Germinal center (tissue), 1 donor: ENCODE measurements at regions not wholly inside any gene's neighbourhood (a gene's known extent, or its start where the extent isn't known, plus 50 kb on each side); places are given as distances from the start of the nearest gene placed in this dataset.

ENCODE experiments used
- DNase-seq: peaks from one replicate; pipeline ENCODE4 v3.0.0; 2012; ENCODE audit warnings: mixed read lengths, low spot score

DNA sequence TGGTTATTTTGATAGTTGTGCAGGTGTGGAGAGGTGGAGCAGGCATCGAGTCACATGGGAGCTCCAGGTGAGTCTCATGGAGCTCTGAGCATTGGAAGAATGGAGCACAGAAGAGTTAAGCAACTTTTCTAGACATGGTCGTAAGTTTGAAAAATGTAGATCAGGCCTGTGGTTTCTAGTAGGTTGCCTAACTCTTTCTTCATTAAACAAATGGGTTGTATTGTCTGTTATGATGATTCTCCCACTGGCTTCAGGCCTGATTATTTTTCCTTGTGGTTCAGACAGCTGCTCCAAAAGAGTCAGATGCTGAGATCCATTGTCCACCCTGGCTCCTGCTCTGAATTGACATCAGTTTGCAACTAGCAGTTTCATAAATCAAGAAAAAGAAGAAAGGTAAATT lies 80.3 kb upstream of the RPS23 start:
- DNase-seq = no peak

DNA sequence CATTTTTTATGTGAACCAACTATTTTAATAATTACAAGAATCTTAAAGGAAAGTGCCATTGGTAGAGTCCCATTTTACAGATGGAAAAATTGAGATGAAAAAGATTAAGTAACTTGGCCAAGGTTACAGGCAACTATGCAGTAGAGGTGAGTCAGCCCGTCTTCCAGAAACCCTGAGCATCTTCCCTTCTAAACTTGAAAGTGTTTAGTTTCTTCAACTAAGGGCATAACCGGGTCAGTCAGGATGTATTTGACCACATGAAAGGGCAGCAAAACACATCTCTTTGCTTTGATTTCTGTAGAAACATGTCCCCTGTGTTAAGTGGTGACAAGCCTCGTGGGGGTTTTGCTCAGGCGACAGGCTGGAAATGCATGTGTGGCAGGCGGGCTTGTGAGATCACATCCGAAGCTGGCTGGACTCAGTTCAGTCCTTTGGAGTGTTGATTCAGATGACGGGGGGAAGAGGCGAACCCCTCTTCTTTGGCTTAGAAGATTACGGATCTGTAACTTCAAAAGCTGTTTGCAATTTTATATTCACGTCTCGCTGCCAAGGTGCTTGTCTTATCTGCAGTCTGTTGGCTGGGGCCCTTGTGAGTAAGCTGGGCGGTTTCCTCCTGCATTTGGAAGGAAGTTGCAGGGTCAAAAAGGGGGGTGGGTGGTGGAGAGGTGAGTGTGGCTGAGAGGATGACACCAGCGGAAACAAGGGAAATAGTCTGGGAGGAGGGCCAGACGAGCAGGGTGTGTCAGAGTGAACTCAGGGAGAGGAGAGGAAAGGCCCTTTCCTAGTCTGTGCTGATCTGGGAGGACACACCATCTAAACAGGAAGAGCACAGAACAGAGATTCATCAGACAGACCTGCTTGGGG lies 78.9 kb upstream of the RPS23 start:
- DNase-seq = no peak

GRCh38 chr5:82356021-82356420 lies 77.9 kb upstream of the RPS23 start:
- no peak for DNase-seq

DNA sequence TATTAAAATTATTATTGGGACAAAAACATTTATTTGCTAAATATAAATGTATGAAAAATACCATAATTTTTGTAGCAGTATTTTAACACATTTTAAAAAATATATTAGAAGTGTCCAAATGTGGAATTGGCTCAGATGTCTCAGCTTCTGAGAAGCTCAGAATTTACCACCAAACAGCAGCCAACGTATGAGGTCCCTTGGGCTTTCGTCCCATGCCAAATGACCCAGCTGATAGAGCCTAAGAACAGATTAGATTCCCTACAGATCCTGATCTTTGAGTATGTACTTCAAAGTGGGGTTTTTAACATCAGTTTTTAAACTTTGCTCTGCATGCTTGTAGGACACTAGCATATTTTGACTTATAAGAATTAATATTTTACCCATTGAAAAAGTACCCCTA lies 77.3 kb upstream of the RPS23 start:
- no peak for DNase-seq

DNA sequence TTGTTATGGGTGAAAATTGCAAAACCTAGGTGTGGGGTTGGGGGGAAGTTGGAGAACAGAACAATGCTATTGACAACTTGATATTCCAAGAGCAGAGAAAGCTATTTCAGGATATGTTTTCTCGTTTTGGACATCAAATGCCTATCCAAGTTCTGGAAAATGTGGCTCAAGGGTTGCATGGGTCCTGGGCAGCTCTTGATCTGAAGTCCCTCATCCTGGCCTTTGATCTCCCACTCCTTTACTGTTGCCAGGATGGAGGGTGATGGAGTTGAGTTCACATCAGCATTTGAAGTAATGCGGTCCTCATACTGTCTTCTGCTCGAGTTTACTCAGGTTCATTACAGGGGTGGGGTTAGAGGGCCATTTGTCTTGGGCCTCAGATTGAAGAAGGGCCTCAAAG lies 76.9 kb upstream of the RPS23 start:
- no peak for DNase-seq

GRCh38 chr5:82354543-82354942 lies 76.4 kb upstream of the RPS23 start:
- no peak for DNase-seq

DNA sequence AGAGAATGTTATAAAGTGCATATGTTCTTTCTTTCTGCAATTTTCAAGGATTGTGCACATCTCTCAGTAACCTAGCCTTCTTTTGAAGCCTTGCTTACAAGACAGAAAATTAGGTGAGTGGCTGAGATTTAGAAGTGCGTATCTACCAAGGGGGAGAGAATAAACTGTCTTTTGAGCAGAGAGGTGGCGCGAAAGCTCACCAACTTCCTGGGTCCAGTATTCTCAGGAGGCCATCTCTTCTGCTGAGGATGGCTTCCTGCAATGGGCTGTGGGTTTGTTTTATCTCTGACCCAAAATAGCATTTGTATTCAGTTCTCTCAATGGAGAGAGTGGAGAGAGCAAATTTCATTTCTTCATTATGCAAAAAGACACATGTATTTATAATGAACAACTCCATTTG lies 75.4 kb upstream of the RPS23 start:
- DNase-seq = no peak

DNA sequence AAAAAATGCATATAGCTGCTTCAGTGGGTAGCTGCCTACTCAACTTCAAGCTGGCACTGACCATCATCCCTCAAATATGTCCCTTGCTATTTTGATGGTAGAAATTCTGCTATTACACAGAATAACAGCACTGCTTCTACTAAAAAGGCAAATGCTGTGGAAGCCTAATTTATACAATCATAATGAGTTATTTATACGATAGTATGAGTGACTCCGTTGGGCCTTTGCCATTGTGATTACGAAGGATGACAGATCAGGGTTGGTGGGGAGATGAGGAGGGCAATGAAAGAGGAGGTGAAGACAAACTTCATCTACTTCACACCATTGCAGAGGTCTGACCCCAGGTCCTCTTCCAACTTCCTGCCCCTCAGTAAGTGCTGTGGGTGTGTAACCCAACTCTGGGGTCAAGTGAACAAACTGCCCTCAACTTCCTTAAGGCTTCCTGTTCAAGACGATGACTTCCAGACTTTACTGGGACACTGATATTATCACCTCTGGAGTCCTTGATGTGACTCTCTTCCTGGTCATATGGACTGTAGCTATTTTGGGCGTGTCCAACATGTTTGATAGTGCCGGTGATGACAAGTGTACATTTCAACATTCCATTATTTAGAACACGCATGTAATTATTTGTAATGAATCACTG lies 74.1 kb upstream of the RPS23 start:
- no peak for DNase-seq

- peak; percentile 38 for DNase-seq
Observed at GRCh38 chr5:82351754-82352145, 73.6 kb upstream of the RPS23 start.

- no peak for DNase-seq
Observed at GRCh38 chr5:82351297-82351696, 73.1 kb upstream of the RPS23 start.

GRCh38 chr5:82349652-82350051 lies 71.5 kb upstream of the RPS23 start:
- peak; percentile 17 for DNase-seq

- no peak for DNase-seq
Observed at GRCh38 chr5:82348784-82349425, 70.8 kb upstream of the RPS23 start.

DNA sequence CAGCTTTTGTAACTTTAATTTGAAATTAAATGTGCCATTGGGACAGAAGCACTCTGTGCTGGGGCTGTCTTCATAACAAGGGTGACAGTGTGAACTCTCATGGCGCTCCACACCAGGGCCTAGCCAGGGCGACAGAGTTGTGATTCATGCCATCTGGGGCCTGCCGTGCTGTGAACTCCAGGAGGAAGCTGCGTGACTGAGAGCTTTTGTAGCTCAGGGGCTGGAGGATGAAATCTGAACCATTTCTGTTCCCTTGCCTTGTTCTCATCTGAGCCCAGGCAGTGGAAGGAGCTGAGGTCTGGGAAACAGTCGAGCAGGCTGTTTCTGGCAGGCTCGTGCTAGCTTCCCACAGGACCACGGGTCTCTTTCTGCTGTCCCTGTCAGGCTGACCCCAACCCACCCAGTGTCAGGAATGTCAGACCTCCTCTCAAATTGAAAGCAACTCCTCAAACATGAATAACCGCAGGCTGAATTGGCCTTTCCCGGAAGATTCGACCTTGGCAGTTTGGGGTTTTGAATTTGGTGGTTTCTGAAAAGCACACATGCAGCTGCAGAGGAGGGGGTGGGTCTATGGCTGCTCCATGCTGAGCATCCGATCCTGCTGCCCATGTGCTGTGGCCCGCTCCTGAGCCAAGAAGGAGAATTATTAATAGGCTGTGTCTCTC lies 69.2 kb upstream of the RPS23 start:
- no peak for DNase-seq

DNA sequence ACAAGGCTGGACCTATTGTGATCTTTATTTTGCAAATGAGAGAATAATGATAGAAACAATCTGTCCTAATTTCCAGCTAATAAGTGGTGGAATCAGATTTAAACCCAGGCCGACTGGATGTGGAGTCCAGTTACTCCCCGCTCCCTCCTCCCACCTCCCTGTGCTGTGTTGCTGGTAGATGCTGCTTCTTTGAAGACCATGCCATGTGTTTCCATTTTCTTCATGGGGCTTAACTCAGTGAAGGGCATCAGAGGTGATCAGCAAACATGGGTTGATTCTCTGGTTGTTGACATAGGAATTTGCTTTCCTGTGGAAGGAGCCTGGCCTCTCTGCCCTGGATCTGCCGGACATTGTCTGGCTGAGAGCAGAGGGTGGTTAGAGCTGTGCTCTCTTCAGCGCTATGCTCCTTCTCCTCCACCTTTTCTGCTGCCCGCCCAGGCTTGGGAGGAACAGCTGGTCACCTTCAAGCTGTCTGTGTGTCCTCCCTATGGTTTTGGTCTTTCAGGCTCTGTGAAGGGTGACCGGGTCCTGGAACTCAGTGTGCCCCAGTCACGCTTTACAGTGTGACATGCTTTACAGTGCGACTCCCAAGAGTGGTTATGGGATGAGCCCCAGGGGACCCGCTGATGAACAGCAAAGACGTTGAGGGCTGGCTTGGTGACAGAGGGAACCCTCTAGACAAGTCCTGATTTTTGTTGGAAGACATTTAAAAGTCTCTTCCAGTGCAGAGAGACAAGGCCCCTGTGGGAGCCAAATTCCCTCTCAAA lies 68.4 kb upstream of the RPS23 start:
- no peak for DNase-seq

- no peak for DNase-seq
Observed at GRCh38 chr5:82345108-82345507, 67.0 kb upstream of the RPS23 start.

GRCh38 chr5:82341325-82341724 lies 63.2 kb upstream of the RPS23 start:
- no peak for DNase-seq

DNA sequence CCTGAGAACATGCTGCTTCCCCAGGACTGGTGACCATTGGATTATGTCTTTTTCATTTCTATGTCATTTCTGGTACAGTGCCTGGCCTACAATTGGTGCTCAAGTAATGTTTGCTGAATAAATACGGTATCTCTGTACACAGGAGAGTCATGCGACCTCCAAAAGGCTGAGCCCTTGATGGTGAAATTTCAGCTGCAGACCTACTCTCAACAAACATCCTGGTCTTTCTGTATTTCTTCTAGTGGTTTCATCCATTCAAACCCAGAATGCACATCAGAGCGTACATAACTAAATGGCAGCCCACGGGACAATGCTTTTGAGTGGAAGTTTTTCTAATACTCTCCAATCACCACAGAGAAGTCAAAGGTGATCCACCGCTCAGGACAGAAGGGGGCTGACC lies 62.6 kb upstream of the RPS23 start:
- DNase-seq = no peak

- no peak for DNase-seq
Observed at GRCh38 chr5:82339792-82340191, 61.6 kb upstream of the RPS23 start.

DNA sequence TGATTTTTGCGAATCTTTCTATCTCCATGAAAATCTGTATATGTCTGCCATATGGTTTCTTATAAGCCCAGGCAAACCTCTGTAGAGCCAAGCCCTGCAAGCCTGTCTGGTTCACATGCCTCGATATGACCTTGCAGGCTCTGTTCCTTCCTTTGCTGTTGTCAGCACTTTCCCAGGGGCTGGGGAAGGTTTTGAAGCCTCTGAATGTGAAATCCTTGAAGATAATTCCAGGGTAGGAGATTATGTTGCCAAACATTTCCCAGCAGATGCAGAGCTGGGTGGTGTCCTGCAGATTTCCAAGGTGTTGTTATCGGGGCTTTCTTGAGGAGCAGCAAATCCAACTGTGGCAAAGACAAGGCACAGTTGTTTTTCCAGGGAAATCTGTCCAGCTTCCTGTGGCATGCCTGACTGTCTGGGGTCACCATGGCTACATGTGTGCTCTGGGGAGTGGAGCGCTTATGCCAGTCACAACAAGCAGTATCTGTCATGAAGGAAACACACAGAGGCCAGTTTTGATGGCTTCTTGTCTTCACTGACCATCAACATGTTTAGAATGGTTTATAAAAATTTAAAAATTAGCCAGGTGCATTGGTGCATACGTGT lies 60.7 kb upstream of the RPS23 start:
- DNase-seq = no peak

- DNase-seq = no peak
Observed at GRCh38 chr5:82336959-82337351, 58.8 kb upstream of the RPS23 start.

GRCh38 chr5:82336226-82336958 lies 58.2 kb upstream of the RPS23 start:
- no peak for DNase-seq
